PC-3 (cell line): ENCODE measurements at regions not wholly inside any gene's neighbourhood (a gene's known extent, or its start where the extent isn't known, plus 50 kb on each side); places are given as distances from the start of the nearest gene placed in this dataset.

ENCODE experiments used
- EZH2 ChIP-seq: fragments of 300-600 bp; sonication (generic); IDR thresholded peaks from one replicate; pipeline ENCODE4 v1.6.1; 2017; ENCODE audit warnings: antibody characterized with exemption, mild to moderate bottlenecking, low read length; ENCODE audit not compliant: unreplicated experiment
- EZH2phosphoT487 ChIP-seq: fragments of 300-600 bp; sonication (generic); IDR thresholded peaks from 2 replicates; pipeline ENCODE4 v1.6.1; 2018; ENCODE audit warnings: mild to moderate bottlenecking, antibody characterized with exemption, low read length, borderline replicate concordance
- TF ChIP-seq, protein P1 (sequence below): fragments of 300-600 bp; sonication (generic); conservative IDR thresholded peaks from 2 replicates; pipeline ENCODE4 v1.5.1; 2017; ENCODE audit warnings: antibody characterized with exemption, low read depth, mild to moderate bottlenecking, low read length

- TF ChIP-seq EZH2phosphoT487 (no peak), EZH2 (no peak)
- TF ChIP-seq, protein P1, sequence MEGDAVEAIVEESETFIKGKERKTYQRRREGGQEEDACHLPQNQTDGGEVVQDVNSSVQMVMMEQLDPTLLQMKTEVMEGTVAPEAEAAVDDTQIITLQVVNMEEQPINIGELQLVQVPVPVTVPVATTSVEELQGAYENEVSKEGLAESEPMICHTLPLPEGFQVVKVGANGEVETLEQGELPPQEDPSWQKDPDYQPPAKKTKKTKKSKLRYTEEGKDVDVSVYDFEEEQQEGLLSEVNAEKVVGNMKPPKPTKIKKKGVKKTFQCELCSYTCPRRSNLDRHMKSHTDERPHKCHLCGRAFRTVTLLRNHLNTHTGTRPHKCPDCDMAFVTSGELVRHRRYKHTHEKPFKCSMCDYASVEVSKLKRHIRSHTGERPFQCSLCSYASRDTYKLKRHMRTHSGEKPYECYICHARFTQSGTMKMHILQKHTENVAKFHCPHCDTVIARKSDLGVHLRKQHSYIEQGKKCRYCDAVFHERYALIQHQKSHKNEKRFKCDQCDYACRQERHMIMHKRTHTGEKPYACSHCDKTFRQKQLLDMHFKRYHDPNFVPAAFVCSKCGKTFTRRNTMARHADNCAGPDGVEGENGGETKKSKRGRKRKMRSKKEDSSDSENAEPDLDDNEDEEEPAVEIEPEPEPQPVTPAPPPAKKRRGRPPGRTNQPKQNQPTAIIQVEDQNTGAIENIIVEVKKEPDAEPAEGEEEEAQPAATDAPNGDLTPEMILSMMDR = no peak
Measured at GRCh38 chr9:23938908-23939307, 112.9 kb upstream of the ELAVL2 start.
